ENCODE measurements at regions not wholly inside any gene's neighbourhood (a gene's known extent, or its start where the extent isn't known, plus 50 kb on each side); places are given as distances from the start of the nearest gene placed in this dataset.

- TF ChIP-seq POLR2A (IDR thresholded peaks at IDR 0.05; ENCODE audit: low read depth, low read length): no peak
- no peak for TF ChIP-seq TAF1 (IDR thresholded peaks at IDR 0.05; ENCODE audit: borderline replicate concordance, low read depth, low read length)
Observed at GRCh38 chr5:173480896-173481295, 135.6 kb downstream of the BOD1 start.
